Upper lobe of right lung (tissue), 1 donor: ENCODE measurements at regions not wholly inside any gene's neighbourhood (a gene's known extent, or its start where the extent isn't known, plus 50 kb on each side); places are given as distances from the start of the nearest gene placed in this dataset.

ENCODE experiments used
- ATAC-seq: fragments of 200-7000 bp; cut with Tn5 transposase; one replicate; pipeline ENCODE4 v1.9.1; 2020; ENCODE audit warnings: mild to moderate bottlenecking, moderate library complexity
- DNase-seq: peaks from one replicate; pipeline ENCODE4 v3.0.0-alpha.2; 2020
- H3K27ac ChIP-seq: fragments of 200-600 bp; one replicate; pipeline ENCODE4 v1.8.0; 2022
- H3K27me3 ChIP-seq: fragments of 200-600 bp; one replicate; pipeline ENCODE4 v1.8.0; 2022; ENCODE audit warnings: mild to moderate bottlenecking
- H3K36me3 ChIP-seq: fragments of 200-600 bp; one replicate; pipeline ENCODE4 v1.8.0; 2022
- H3K4me1 ChIP-seq: fragments of 200-600 bp; one replicate; pipeline ENCODE4 v1.8.0; 2022
- H3K4me3 ChIP-seq: fragments of 200-600 bp; one replicate; pipeline ENCODE4 v1.8.0; 2022; ENCODE audit warnings: mild to moderate bottlenecking
- H3K9me3 ChIP-seq: fragments of 200-600 bp; one replicate; pipeline ENCODE4 v1.8.0; 2022
- CTCF ChIP-seq: fragments of 200-600 bp; IDR thresholded peaks from one replicate; pipeline ENCODE4 v1.8.0; 2022; ENCODE audit warnings: antibody characterized with exemption
- intact Hi-C: fragments of 100-400 bp; cut with DNase I; formaldehyde crosslinking; loops from one replicate; pipeline ENCODE4 v1.11.0; 2022
- donor health status: DM: no; HTN: yes; CAD: no; lungs with severe emphysema.

GRCh38 chr12:13496111-13496510, 299.6 kb downstream of the EMP1 start:
- H3K27me3 ChIP-seq = no peaks in the 10 kb centered on the region
- no peak overlapping the region for H3K27ac ChIP-seq
- no peak overlapping the region for H3K4me3 ChIP-seq
- H3K4me1 ChIP-seq = no peaks in the 10 kb centered on the region
- TF ChIP-seq CTCF = no peak
- intact Hi-C loops = no loop called here
- ATAC-seq (no peak), DNase-seq (no peak)
- H3K9me3 ChIP-seq = no peaks in the 10 kb centered on the region
- H3K36me3 ChIP-seq = no peaks in the 10 kb centered on the region

- DNase-seq = no peak
- no peaks in the 10 kb centered on the region for H3K36me3 ChIP-seq
These were observed 292.7 kb downstream of the EMP1 start for GRCh38 chr12:13489246-13489645.

GRCh38 chr12:13487326-13487725, 290.8 kb downstream of the EMP1 start:
- no peaks in the 10 kb centered on the region for H3K36me3 ChIP-seq
- H3K27ac ChIP-seq = no peak overlapping the region
- ATAC-seq = no peak
- no peak for TF ChIP-seq CTCF
- no peaks in the 10 kb centered on the region for H3K27me3 ChIP-seq
- DNase-seq = no peak
- intact Hi-C loops = no loop called here
- H3K9me3 ChIP-seq = no peaks in the 10 kb centered on the region
- H3K4me3 ChIP-seq = no peak overlapping the region
- H3K4me1 ChIP-seq = no peaks in the 10 kb centered on the region

More at GRCh38 chr12:13489246-13489645, 292.7 kb downstream of the EMP1 start:
- no peak for ATAC-seq
- Histone ChIP-seq H3K9me3 (no peaks in the 10 kb centered on the region), H3K27ac (no peak overlapping the region), H3K4me3 (no peak overlapping the region), H3K27me3 (no peaks in the 10 kb centered on the region), H3K4me1 (no peaks in the 10 kb centered on the region)
- no peak for TF ChIP-seq CTCF
- intact Hi-C loops = no loop called here

- DNase-seq (no peak), ATAC-seq (no peak)
- no peak for TF ChIP-seq CTCF
- intact Hi-C loops = no loop called here
- H3K36me3 ChIP-seq = no peaks in the 10 kb centered on the region
- no peaks in the 10 kb centered on the region for H3K27me3 ChIP-seq
- H3K9me3 ChIP-seq = no peaks in the 10 kb centered on the region
- no peak overlapping the region for H3K27ac ChIP-seq
- no peak overlapping the region for H3K4me3 ChIP-seq
- no peaks in the 10 kb centered on the region for H3K4me1 ChIP-seq
These were observed 290.3 kb downstream of the EMP1 start for GRCh38 chr12:13486794-13487193.

- H3K27ac ChIP-seq = no peak overlapping the region
- H3K9me3 ChIP-seq = no peaks in the 10 kb centered on the region
- H3K4me3 ChIP-seq = no peak overlapping the region
- DNase-seq (no peak), ATAC-seq (no peak)
- H3K36me3 ChIP-seq = no peaks in the 10 kb centered on the region
- H3K4me1 ChIP-seq = no peaks in the 10 kb centered on the region
- no peak for TF ChIP-seq CTCF
- H3K27me3 ChIP-seq = no peaks in the 10 kb centered on the region
- intact Hi-C loops = no loop called here
These were observed 282.2 kb downstream of the EMP1 start for GRCh38 chr12:13478650-13479181.

- Histone ChIP-seq H3K27ac (no peak overlapping the region), H3K36me3 (no peaks in the 10 kb centered on the region), H3K9me3 (no peaks in the 10 kb centered on the region), H3K4me1 (no peaks in the 10 kb centered on the region), H3K4me3 (no peak overlapping the region), H3K27me3 (no peaks in the 10 kb centered on the region)
- ATAC-seq (no peak), DNase-seq (no peak)
- TF ChIP-seq CTCF = no peak
- intact Hi-C loops = no loop called here
These were observed 277.9 kb downstream of the EMP1 start for GRCh38 chr12:13474381-13474780.
